RWPE1 (cell line): ENCODE measurements at regions not wholly inside any gene's neighbourhood (a gene's known extent, or its start where the extent isn't known, plus 50 kb on each side); places are given as distances from the start of the nearest gene placed in this dataset.

Source experiments
- CTCF ChIA-PET: fragments of 350-600 bp; sonication (Branson Sonifier 250); formaldehyde crosslinking; extraction: SDS; loops from one replicate; lab custom pipeline; 2021; lab: Yijun Ruan, JAX
- POLR2A ChIA-PET: fragments of 400-600 bp; formaldehyde crosslinking; extraction: SDS; loops from one replicate; lab custom pipeline; 2020; ENCODE audit warnings: antibody characterized with exemption; ENCODE audit not compliant: low non-redundant PET; lab: Yijun Ruan, JAX
- DNase-seq: peaks from one replicate; pipeline ENCODE4 v3.0.0; 2012; ENCODE audit warnings: low spot score
- H3K27ac ChIP-seq: fragments of 450-650 bp; 2 replicates; pipeline ENCODE4 v1.5.1; 2017
- CTCF ChIP-seq: fragments of 450-650 bp; conservative IDR thresholded peaks from 2 replicates; pipeline ENCODE4 v1.5.1; 2017; ENCODE audit warnings: low read depth, mild to moderate bottlenecking

DNA sequence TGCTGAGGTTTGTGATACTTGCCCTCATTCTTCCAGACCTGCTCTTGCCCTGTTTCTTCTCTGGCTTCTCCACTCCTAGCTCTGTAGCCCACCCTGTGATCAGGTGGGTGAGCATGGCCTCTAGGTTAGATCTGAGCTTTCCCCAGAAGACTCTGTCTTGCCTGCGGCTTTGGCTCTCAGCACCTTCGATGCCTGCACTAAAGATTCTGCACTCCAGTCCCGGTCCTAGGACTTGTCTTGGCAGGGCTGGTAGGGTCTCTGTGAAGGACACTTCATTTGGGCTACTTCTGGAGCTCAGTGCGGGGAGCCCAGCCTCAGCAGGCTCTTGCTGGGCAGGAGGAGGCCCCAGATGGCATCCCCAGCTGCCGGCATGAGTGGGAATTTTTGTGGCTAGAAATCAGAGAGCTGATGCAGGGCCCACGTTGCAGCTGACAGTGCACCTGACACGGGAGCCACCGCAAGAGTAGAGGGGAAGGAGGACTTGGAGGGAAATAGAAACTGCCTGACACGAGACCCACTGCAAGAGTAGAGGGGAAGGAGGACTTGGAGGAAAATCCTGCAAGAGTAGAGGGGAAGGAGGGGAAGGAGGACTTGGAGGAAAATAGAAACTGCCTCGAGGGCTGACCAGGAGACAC, 226.9 kb upstream of the B3GAT1 start:
- CTCF ChIA-PET: interaction anchor here (0.6 kb wide), 2 partner anchors 66 to 249 kb away, joined by 3 to 4 read pairs; no protein-coding TSS in a partner anchor
- no peak for DNase-seq
- POLR2A ChIA-PET: no interaction called here
- TF ChIP-seq CTCF: no peak
- no peak overlapping the region for H3K27ac ChIP-seq

GRCh38 chr11:134637091-134638015, 225.3 kb upstream of the B3GAT1 start:
- CTCF ChIA-PET: no interaction called here
- TF ChIP-seq CTCF: no peak
- no peak for DNase-seq
- POLR2A ChIA-PET: no interaction called here
- no peak overlapping the region for H3K27ac ChIP-seq

- no peak for DNase-seq
- ChIA-PET CTCF (no interaction called here), POLR2A (no interaction called here)
- H3K27ac ChIP-seq: no peak overlapping the region
- no peak for TF ChIP-seq CTCF
Measured at GRCh38 chr11:134636071-134636470, 224.0 kb upstream of the B3GAT1 start.

GRCh38 chr11:134634897-134635831, 223.1 kb upstream of the B3GAT1 start:
- CTCF ChIA-PET: interaction anchor here (0.6 to 0.7 kb wide), 2 partner anchors 84 to 99 kb away, joined by 4 read pairs; no protein-coding TSS in a partner anchor
- POLR2A ChIA-PET: no interaction called here
- TF ChIP-seq CTCF: no peak
- DNase-seq: no peak
- H3K27ac ChIP-seq: no peak overlapping the region

GRCh38 chr11:134633276-134633675, 221.2 kb upstream of the B3GAT1 start:
- ChIA-PET POLR2A (no interaction called here), CTCF (no interaction called here)
- TF ChIP-seq CTCF: no peak

More at GRCh38 chr11:134633276-134633675, 221.2 kb upstream of the B3GAT1 start:
- DNase-seq: no peak
- no peak overlapping the region for H3K27ac ChIP-seq
